ENCODE measurements at regions not wholly inside any gene's neighbourhood (a gene's known extent, or its start where the extent isn't known, plus 50 kb on each side); places are given as distances from the start of the nearest gene placed in this dataset.
"Not testable (repeated sequence)": the region's sequence is repeated elsewhere in the genome, so short reads cannot be mapped to it uniquely, and the experiment has no call there.

DNA sequence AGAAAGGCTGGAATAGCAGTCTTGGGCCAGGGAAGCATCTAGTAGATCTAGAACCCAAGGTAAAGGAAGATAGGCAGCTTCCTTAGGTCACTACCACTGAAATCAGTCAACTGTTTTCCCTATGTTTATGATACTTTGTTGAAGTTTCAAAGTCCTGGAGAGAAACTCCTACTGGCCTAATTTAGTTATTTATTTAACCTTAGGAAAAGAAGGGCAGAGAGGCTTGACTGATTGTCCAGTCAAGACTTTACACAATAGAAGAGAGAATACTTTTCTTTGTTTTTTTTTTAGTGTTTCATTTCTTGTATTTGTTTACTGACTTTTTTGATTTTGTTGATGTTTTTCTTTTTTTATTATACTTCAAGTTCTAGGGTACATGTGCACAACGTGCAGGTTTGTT lies 138.9 kb upstream of the PHYHIPL start:
- no peak for DNase-seq (ENCODE audit: extremely low read depth, insufficient read length)

DNA sequence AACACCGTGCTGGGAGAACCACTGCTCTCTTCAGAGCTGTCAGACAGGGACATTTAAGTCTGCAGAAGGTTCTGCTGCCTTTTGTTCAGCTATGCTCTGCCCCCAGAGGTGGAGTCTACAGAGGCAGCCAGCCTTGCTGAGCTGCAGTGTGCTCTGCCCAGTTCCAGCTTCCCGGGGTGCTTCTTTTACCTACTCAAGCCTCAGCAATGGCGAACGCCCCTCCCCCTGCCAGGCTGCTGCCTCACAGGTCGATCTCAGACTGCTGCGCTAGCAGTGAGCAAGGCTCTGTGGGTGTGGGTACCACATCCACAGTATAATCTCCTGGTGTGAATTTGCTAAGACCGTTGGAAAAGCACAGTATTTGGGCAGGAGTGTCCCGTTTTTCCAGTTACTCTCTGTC lies 133.1 kb upstream of the PHYHIPL start:
- H3K27me3 ChIP-seq (replicated peaks; ENCODE audit: control insufficient read depth, insufficient read depth, low read length); H3K36me3 ChIP-seq (ENCODE audit: control insufficient read depth, insufficient read depth, low read length); DNase-seq (ENCODE audit: extremely low read depth, insufficient read length); H3K4me3 ChIP-seq (replicated peaks; ENCODE audit: low read depth, low read length): not testable (repeated sequence)

More for the DNA sequence above, 138.9 kb upstream of the PHYHIPL start:
- no peaks in the 10 kb centered on the region for H3K27me3 ChIP-seq (replicated peaks; ENCODE audit: control insufficient read depth, insufficient read depth, low read length)
- H3K4me3 ChIP-seq (replicated peaks; ENCODE audit: low read depth, low read length): no peak overlapping the region
- TF ChIP-seq, protein P1, sequence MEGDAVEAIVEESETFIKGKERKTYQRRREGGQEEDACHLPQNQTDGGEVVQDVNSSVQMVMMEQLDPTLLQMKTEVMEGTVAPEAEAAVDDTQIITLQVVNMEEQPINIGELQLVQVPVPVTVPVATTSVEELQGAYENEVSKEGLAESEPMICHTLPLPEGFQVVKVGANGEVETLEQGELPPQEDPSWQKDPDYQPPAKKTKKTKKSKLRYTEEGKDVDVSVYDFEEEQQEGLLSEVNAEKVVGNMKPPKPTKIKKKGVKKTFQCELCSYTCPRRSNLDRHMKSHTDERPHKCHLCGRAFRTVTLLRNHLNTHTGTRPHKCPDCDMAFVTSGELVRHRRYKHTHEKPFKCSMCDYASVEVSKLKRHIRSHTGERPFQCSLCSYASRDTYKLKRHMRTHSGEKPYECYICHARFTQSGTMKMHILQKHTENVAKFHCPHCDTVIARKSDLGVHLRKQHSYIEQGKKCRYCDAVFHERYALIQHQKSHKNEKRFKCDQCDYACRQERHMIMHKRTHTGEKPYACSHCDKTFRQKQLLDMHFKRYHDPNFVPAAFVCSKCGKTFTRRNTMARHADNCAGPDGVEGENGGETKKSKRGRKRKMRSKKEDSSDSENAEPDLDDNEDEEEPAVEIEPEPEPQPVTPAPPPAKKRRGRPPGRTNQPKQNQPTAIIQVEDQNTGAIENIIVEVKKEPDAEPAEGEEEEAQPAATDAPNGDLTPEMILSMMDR (IDR thresholded peaks at IDR 0.05; ENCODE audit: insufficient read depth, low read length, poor library complexity, severe bottlenecking): no peak
- H3K36me3 ChIP-seq (ENCODE audit: control insufficient read depth, insufficient read depth, low read length): no peaks in the 10 kb centered on the region

DNA sequence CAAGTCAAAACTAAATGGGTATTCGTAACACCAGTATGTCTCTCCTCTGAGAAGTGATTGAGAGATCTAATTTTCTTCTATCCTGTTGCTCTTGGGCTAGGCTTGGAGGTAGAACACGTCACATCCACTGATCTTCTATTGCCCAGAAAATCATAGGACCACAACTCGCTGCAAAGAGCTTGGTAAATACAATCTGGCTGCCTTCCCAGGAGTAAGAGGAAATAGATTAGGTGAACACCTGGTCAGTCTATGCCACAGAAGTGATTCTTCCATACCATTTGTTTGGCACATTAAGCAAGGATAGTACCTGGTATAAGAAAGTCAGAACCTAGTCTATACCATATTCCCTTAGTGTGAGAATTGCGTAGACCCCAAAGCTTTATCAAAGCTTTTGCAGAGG lies 129.3 kb upstream of the PHYHIPL start:
- no peaks in the 10 kb centered on the region for H3K36me3 ChIP-seq (ENCODE audit: control insufficient read depth, insufficient read depth, low read length)
- no peaks in the 10 kb centered on the region for H3K27me3 ChIP-seq (replicated peaks; ENCODE audit: control insufficient read depth, insufficient read depth, low read length)
- H3K4me3 ChIP-seq (replicated peaks; ENCODE audit: low read depth, low read length): no peak overlapping the region
- DNase-seq (ENCODE audit: extremely low read depth, insufficient read length): no peak
- TF ChIP-seq, protein P1 (IDR thresholded peaks at IDR 0.05; ENCODE audit: insufficient read depth, low read length, poor library complexity, severe bottlenecking): no peak

DNA sequence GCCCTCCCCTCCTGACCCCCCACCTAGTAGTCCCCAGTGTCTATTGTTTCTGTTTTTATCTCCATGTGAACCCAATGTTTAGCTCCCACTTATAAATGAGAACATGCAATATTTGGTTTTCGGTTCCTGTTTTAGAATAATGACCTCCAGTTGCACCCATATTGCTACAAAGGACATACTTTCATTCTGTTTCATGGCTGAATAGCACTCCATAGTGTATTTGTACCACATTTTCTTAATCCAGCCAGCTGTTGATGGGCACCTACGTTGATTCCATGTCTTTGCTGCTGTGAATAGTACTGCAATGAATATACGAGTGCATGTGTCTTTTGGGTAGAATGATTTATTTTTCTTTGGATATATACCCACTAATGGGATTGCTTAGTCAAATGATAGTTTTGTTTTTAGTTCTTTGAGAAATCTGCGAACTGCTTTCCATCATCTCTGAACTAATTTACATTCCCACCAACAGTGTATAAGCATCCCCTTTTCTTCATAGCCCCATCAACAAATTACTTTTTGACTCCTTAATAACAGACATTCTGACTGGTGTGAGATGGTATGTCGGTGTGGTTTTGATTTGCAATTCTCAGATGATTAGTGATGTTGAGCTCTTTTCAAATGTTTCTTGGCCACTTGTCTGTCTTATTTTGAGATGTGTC lies 128.4 kb upstream of the PHYHIPL start:
- TF ChIP-seq, protein P1 (IDR thresholded peaks at IDR 0.05; ENCODE audit: insufficient read depth, low read length, poor library complexity, severe bottlenecking): no peak
- peak; percentile 79 for DNase-seq (ENCODE audit: extremely low read depth, insufficient read length)
- Histone ChIP-seq H3K36me3 (ENCODE audit: control insufficient read depth, insufficient read depth, low read length) (no peaks in the 10 kb centered on the region), H3K27me3 (replicated peaks; ENCODE audit: control insufficient read depth, insufficient read depth, low read length) (no peaks in the 10 kb centered on the region), H3K4me3 (replicated peaks; ENCODE audit: low read depth, low read length) (no peak overlapping the region; the same call in 1 of the 2 replicates)

DNA sequence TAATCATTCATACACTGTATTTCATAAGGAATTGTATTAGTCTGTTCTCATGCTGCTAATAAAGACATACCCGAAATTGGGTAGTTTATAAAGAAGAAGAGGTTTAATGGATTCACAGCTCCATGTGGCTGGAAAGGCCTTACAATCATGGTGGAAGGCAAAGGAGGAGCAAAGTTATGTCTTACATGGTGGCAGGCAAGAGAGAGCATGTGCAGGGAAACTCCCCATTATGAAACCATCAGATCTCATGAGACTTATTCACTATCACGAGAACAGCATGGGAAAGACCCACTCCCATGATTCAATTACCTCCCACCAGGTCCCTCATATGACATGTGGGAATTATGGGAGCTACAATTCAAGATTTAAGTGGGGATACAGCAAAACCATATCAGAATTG lies 122.9 kb upstream of the PHYHIPL start:
- not testable (repeated sequence) for H3K4me3 ChIP-seq (replicated peaks; ENCODE audit: low read depth, low read length); H3K27me3 ChIP-seq (replicated peaks; ENCODE audit: control insufficient read depth, insufficient read depth, low read length); DNase-seq (ENCODE audit: extremely low read depth, insufficient read length); H3K36me3 ChIP-seq (ENCODE audit: control insufficient read depth, insufficient read depth, low read length)

DNA sequence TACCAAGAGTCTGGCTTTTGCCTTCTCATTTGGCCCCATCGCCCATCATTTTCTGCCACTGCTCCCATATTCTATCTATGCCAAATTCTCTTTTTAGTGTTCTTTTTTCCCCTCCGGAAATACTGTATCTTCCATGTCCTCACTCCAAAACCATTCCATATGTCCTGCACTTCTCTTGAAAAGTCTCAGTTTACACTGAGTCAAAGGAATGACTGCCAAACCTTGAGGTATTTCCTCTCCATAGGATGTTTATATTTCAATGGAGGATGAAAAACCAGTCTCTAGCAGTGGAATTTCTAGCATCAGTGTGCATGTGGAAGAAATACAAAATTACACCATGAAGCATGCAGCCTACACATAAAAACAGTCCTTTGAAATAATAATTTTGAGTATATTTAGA lies 121.4 kb upstream of the PHYHIPL start:
- H3K27me3 ChIP-seq (replicated peaks; ENCODE audit: control insufficient read depth, insufficient read depth, low read length): peaks cover 3% of the 10 kb centered on the region; the same call in 1 of the 2 replicates
- no peak for DNase-seq (ENCODE audit: extremely low read depth, insufficient read length)
- TF ChIP-seq, protein P1 (IDR thresholded peaks at IDR 0.05; ENCODE audit: insufficient read depth, low read length, poor library complexity, severe bottlenecking): no peak
- no peaks in the 10 kb centered on the region for H3K36me3 ChIP-seq (ENCODE audit: control insufficient read depth, insufficient read depth, low read length)
- H3K4me3 ChIP-seq (replicated peaks; ENCODE audit: low read depth, low read length): no peak overlapping the region

DNA sequence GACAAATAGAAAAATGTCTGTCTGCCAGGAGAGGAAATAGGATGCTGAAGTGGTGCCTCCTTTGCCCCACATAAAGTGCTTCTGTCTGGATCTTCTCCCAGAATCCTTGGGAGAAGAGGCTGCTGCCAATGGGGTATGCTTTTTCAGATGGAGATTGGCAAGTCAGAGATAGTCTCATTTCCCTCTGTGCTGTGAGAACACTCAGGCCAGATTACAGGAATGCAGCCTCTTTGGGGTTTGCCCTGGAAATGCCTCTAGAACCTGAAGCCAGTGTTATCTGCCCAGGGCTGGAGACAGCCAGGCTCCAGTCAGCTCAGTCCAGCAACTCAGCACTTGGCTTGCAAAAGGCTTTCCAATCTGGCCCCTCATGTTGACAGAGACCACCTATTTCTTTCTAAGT lies 119.1 kb upstream of the PHYHIPL start:
- TF ChIP-seq, protein P1 (IDR thresholded peaks at IDR 0.05; ENCODE audit: insufficient read depth, low read length, poor library complexity, severe bottlenecking): no peak
- DNase-seq (ENCODE audit: extremely low read depth, insufficient read length): no peak
- no peaks in the 10 kb centered on the region for H3K36me3 ChIP-seq (ENCODE audit: control insufficient read depth, insufficient read depth, low read length)
- no peak overlapping the region for H3K4me3 ChIP-seq (replicated peaks; ENCODE audit: low read depth, low read length)
- peaks cover 3% of the 10 kb centered on the region; the same call in 1 of the 2 replicates for H3K27me3 ChIP-seq (replicated peaks; ENCODE audit: control insufficient read depth, insufficient read depth, low read length)

Measured in GM06990 (cell line).